A549 (cell line): ENCODE measurements at regions not wholly inside any gene's neighbourhood (a gene's known extent, or its start where the extent isn't known, plus 50 kb on each side); places are given as distances from the start of the nearest gene placed in this dataset.

Experiments
- CEBPB ChIP-seq, 2 experiments: fragments of >200 bp in 1 of 2; sonication (Bioruptor Twin) in 1 of 2; formaldehyde crosslinking in 1 of 2; IDR thresholded peaks; 2 replicates each; pipeline ENCODE4 v1.6.1; 2012 to 2016
- CHD2 ChIP-seq: fragments of 150-350 bp; IDR thresholded peaks from 2 replicates; pipeline ENCODE4 v1.6.1; 2014; ENCODE audit warnings: low read length; ENCODE audit not compliant: partially characterized antibody
- CTCF ChIP-seq: fragments of >200 bp; sonication (Bioruptor Twin); formaldehyde crosslinking; IDR thresholded peaks from 3 replicates; pipeline ENCODE4 v1.5.1; 2016
- MYC ChIP-seq: IDR thresholded peaks from 2 replicates; pipeline ENCODE4 v1.6.1; 2012; ENCODE audit warnings: mild to moderate bottlenecking, inconsistent platforms, low read length, improper control_type of control experiment, borderline replicate concordance
- PHF8 ChIP-seq: fragments of 200-600 bp; sonication (generic); IDR thresholded peaks from 2 replicates; pipeline ENCODE4 v1.6.1; 2016; ENCODE audit warnings: low read depth, mild to moderate bottlenecking, antibody characterized with exemption, moderate library complexity, borderline replicate concordance
- POLR2A ChIP-seq: IDR thresholded peaks from 2 replicates; pipeline ENCODE4 v1.6.1; 2012; ENCODE audit warnings: mild to moderate bottlenecking, low read length
- USF2 ChIP-seq: fragments of 450-650 bp; IDR thresholded peaks from 2 replicates; pipeline ENCODE4 v1.6.1; 2014; ENCODE audit warnings: antibody characterized with exemption

GRCh38 chr6:106856227-106856874 lies 118.2 kb downstream of the CD24 start:
- TF ChIP-seq CTCF (no peak), USF2 (no peak), CHD2 (no peak), CEBPB (IDR thresholded peaks at IDR 0.05) (no peak), POLR2A (no peak), PHF8 (no peak), MYC (no peak)
